LNCaP clone FGC (cell line): ENCODE measurements at regions not wholly inside any gene's neighbourhood (a gene's known extent, or its start where the extent isn't known, plus 50 kb on each side); places are given as distances from the start of the nearest gene placed in this dataset.

Experiments
- DNase-seq: peaks from one replicate; pipeline ENCODE4 v3.0.0-alpha.2; 2011; ENCODE audit warnings: low read depth
- H3K4me3 ChIP-seq: 2 replicates; pipeline ENCODE4 v1.5.1; 2011; ENCODE audit warnings: mild to moderate bottlenecking, low read depth, low read length, control low read depth
- TF ChIP-seq, protein P1 (sequence below): IDR thresholded peaks from 2 replicates; pipeline ENCODE4 v1.5.1; 2012; ENCODE audit warnings: mild to moderate bottlenecking; ENCODE audit not compliant: control insufficient read depth, insufficient read depth; ENCODE audit errors: extremely low read depth

DNA sequence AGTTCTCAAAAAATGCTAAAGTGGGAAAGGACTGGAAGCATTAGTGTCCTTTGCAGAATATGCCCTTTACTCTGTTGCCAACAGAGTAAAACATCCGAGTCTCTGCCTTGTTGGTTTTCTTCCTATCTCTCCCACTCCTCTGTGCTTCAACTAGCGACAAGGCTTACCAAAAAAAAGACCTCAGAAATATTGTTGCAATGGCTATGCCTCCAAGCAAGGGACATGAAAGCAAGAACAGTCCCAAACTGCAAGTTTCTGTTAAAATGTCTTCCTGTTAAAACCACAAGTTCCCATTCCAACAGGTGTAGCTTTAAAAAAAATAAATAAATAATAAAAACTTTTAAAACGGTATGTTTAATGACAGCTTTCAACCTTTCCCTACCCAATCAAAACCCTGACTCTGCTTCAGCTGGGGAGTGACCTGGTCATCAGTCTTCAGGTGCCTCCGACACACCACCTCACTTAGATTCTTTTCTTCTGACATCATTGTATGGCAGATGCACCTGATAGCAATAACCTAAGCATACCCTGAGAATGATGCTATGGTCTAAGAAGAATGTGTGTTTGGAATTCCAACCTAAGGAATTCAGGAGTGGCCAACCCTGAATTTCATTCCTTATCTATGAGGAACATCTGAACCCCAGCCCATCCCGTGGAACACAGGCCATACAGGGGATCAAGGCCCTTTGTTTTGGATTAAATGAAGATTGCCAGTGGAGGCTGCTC is 81.0 kb downstream of the RPS29 start:
- TF ChIP-seq, protein P1, sequence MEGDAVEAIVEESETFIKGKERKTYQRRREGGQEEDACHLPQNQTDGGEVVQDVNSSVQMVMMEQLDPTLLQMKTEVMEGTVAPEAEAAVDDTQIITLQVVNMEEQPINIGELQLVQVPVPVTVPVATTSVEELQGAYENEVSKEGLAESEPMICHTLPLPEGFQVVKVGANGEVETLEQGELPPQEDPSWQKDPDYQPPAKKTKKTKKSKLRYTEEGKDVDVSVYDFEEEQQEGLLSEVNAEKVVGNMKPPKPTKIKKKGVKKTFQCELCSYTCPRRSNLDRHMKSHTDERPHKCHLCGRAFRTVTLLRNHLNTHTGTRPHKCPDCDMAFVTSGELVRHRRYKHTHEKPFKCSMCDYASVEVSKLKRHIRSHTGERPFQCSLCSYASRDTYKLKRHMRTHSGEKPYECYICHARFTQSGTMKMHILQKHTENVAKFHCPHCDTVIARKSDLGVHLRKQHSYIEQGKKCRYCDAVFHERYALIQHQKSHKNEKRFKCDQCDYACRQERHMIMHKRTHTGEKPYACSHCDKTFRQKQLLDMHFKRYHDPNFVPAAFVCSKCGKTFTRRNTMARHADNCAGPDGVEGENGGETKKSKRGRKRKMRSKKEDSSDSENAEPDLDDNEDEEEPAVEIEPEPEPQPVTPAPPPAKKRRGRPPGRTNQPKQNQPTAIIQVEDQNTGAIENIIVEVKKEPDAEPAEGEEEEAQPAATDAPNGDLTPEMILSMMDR = no peak
- no peak for DNase-seq
- H3K4me3 ChIP-seq = no peak overlapping the region

DNA sequence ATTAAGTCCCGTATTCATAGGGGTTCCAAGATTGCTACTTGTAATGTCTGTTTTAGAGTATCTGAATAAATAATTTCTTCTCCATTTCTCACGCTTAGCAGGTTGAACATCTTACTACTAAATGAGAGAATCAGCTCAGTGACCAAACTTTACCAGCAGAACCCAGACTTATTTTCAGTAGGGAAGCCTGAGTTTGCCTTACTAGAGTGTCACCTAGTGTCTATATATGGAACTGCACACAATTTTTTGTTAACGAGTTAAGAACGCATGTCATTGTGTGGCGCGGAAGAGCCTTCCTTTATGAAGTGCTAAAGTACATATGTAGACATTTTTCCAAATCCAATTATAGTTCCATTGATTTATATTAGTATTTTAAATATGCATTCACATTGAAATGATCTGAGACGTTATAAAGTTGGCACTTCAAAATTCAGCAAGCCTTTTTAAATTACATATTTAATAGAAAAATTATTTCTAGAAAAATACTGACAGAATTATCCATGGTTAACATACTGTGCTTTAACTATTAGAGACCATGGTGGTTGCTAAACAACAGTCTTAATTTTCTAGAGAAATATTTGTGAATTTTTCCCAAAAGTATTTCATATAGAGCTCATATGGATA is 88.3 kb downstream of the RPS29 start:
- TF ChIP-seq, protein P1 = peak; percentile 84
- DNase-seq = peak; percentile 70
- no peak overlapping the region for H3K4me3 ChIP-seq

DNA sequence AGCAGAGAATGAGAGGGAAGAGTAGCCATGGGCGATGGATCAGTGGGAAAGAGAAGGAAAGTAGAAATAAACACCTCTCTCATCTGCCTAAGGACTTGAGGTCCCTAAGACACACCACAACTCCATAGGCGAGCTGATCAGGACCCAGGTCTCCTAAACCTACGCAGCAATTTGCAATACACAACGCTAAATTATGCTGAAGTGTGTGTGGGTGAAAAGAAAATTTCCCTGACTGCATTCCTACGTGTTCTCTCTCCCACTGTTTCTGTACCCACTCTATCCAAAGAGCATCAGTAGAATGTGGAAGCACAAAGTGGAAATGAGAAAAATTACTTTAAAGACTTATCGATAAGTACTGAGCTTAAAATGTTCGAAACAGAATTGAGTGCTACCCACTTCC is 88.9 kb downstream of the RPS29 start:
- no peak overlapping the region for H3K4me3 ChIP-seq
- no peak for DNase-seq
- TF ChIP-seq, protein P1 = no peak

DNA sequence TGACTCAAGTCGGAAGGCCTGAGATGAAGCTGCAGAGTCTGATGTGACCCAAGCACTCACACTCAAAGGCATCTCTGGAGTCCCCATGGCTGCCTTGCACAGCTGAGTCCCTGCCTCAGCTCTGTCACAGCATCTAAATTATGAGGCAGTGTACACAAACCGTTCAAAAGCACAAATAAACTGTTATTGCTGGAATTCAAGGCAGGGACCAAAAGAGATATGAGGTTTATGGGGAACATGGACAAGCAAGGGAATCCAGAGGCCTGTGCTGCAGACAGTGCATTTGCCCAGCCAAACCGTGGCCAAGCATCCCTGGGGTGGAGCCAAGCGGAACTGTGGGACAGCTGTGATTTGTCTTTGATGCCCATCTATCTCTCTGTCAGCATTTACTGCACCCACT is 91.3 kb downstream of the RPS29 start:
- no peak overlapping the region for H3K4me3 ChIP-seq
- TF ChIP-seq, protein P1 = no peak
- no peak for DNase-seq

DNA sequence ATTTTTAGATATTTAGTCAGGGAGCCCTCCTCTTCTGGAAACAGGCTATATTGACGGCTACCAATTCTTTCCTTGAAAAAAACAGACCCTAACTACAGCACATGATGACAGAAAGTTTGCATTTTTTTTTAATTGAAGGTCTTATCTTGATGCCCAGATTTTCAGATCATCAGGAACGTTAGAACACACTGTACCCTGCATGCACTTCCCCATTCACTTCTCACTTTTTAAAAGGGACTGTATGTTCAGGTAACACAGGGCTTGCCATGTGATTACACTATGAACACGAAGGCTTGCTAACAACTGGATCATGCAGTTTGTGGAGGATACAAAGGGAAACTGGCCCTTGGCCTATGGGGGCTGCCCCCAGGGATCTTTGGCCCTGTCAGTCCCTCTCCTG is 92.6 kb downstream of the RPS29 start:
- DNase-seq = no peak
- TF ChIP-seq, protein P1 = no peak
- H3K4me3 ChIP-seq = no peak overlapping the region

DNA sequence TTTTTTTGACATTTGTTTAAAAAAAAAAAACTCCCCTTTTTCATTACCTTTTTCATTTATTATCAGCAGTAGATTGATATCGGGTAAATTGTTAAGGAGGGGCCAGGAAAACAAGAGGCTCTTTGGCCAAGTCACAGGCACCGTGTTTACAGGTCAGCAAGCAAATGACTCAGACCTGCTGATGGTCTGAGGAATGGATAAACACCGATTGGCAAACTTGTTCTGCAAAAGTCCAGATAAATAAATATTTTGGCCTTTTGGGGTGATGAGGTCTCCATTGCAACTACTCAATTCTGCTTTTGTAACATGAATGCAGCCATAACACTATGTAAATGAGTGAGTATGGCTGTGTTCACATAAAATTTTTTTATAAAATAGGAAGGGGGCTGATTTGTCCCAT is 94.0 kb downstream of the RPS29 start:
- TF ChIP-seq, protein P1 = no peak
- no peak for DNase-seq
- no peak overlapping the region for H3K4me3 ChIP-seq

DNA sequence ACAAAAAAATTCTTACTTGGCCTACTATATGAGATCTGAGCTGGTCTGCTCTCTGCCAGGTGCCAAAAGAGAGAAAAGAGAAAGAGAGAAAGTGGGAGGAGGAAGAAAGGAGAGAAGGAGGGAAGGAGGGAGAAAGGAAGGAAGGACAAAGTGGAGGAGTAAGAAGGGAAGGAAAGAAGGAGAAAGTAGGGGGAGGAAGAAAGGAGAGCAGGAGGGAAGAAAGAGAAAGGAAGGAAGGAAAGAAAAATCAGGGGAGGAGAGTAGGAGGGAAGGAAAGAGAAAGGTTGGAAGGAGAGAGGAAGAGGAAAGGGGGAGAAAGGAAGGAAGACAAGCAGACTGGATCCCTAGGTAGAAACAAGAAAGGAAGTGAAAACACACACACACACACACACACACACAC is 96.8 kb downstream of the RPS29 start:
- TF ChIP-seq, protein P1 = no peak
- H3K4me3 ChIP-seq = no peak overlapping the region
- DNase-seq = no peak
